K562 (cell line): ENCODE measurements at regions not wholly inside any gene's neighbourhood (a gene's known extent, or its start where the extent isn't known, plus 50 kb on each side); places are given as distances from the start of the nearest gene placed in this dataset.

Source experiments
- ATAC-seq: fragments of 200-7000 bp; cut with Tn5 transposase; 3 replicates; pipeline ENCODE4 v1.9.1; 2020; ENCODE audit warnings: moderate library complexity
- BruUV-seq: library from RNA; stranded (reverse); fragments of 400-500 nt; replicated peaks from 2 replicates; lab custom pipeline; 2021; lab: Mats Ljungman, UMichigan
- CTCF ChIA-PET: fragments of 300-600 bp; formaldehyde crosslinking; extraction: SDS; loops from one replicate; lab custom pipeline; 2021; ENCODE audit warnings: low intra/inter-chr PET ratio; lab: Yijun Ruan, JAX
- POLR2A ChIA-PET: fragments of 300-600, 350-650 bp; sonication (Branson Sonifier 250); formaldehyde crosslinking; extraction: SDS; loops from one replicate; lab custom pipeline; 2021; ENCODE audit warnings: antibody characterized with exemption, inconsistent platforms; lab: Yijun Ruan, JAX
- DNase-seq, 4 experiments: peaks; one replicate each; pipeline versions ENCODE4 v3.0.0 to v3.0.0-alpha.2; 2011 to 2018; ENCODE audit warnings: low spot score in 3 of 4, mixed read lengths in 3 of 4; ENCODE audit errors: extremely low read depth in 1 of 4
- FAIRE-seq: peaks from 2 replicates; lab custom pipeline; 2011; peaks lifted over from hg19 to GRCh38; lab: Jason Lieb, UNC
- H2AFZ ChIP-seq: 2 replicates; pipeline ENCODE4 v1.6.0; 2011; ENCODE audit warnings: low read depth, low read length, control low read depth, inconsistent platforms
- H3K27ac ChIP-seq: fragments of 200-600 bp; 3 replicates; pipeline ENCODE4 v1.8.0; 2011; ENCODE audit warnings: low read depth, mild to moderate bottlenecking, control low read depth, inconsistent platforms, low read length, moderate library complexity, mixed read lengths; ENCODE audit errors: extremely low read depth
- H3K27me3 ChIP-seq, 2 experiments: fragments of 300-600 bp in 1 of 2; 2 replicates in 1 of 2; 3 replicates in 1 of 2; pipeline versions ENCODE4 v1.6.0 to v1.8.0; 2011; ENCODE audit warnings: inconsistent platforms in 2 of 2, low read length in 2 of 2, mild to moderate bottlenecking in 1 of 2, mixed read lengths in 1 of 2, moderate library complexity in 1 of 2; ENCODE audit not compliant: control insufficient read depth in 2 of 2, insufficient read depth in 2 of 2
- H3K36me3 ChIP-seq: fragments of 300-600 bp; 3 replicates; pipeline ENCODE4 v1.8.0; 2011; ENCODE audit warnings: mild to moderate bottlenecking, low read length, inconsistent platforms; ENCODE audit not compliant: control insufficient read depth, insufficient read depth
- H3K4me1 ChIP-seq, 2 experiments: fragments of 200-600 bp in 1 of 2; replicated peaks in 1 of 2; 2 replicates in 1 of 2; 3 replicates in 1 of 2; pipeline versions ENCODE4 v1.5.1 to v1.8.0; 2011; ENCODE audit warnings: inconsistent platforms in 2 of 2, low read length in 2 of 2, mild to moderate bottlenecking in 1 of 2, mixed read lengths in 1 of 2, moderate library complexity in 1 of 2; ENCODE audit not compliant: control insufficient read depth in 2 of 2, insufficient read depth in 2 of 2
- H3K4me2 ChIP-seq: 2 replicates; pipeline ENCODE4 v1.6.1; 2011; ENCODE audit warnings: low read length, control low read depth, inconsistent platforms, mixed read lengths; ENCODE audit not compliant: insufficient read depth
- H3K4me3 ChIP-seq: fragments of 200-600 bp; sonication (generic), shearing (Covaris generic); 2 replicates; pipeline ENCODE4 v1.5.1; 2016; ENCODE audit warnings: control low read depth, inconsistent platforms
- H3K79me2 ChIP-seq: fragments of 200-600 bp; 3 replicates; pipeline ENCODE4 v1.8.0; 2011; ENCODE audit warnings: low read length, inconsistent platforms; ENCODE audit not compliant: control insufficient read depth, insufficient read depth
- H3K9ac ChIP-seq, 2 experiments: 2 replicates each; pipeline versions ENCODE4 v1.6.0 to v1.6.1; 2011; ENCODE audit warnings: low read depth in 2 of 2, low read length in 2 of 2, control low read depth in 1 of 2, inconsistent platforms in 1 of 2, mild to moderate bottlenecking in 1 of 2, mixed read lengths in 1 of 2; ENCODE audit not compliant: insufficient read depth in 1 of 2
- H3K9me1 ChIP-seq: one replicate; pipeline ENCODE4 v1.6.0; 2011; ENCODE audit warnings: inconsistent platforms, mild to moderate bottlenecking, low read length, moderate library complexity; ENCODE audit not compliant: control insufficient read depth, insufficient read depth
- H3K9me3 ChIP-seq: replicated peaks from 2 replicates; pipeline ENCODE4 v1.5.1; 2011; ENCODE audit warnings: low read depth, low read length, inconsistent platforms; ENCODE audit not compliant: control insufficient read depth, insufficient read depth
- H4K20me1 ChIP-seq: replicated peaks from 2 replicates; pipeline ENCODE4 v1.6.1; 2011; ENCODE audit warnings: low read length, inconsistent platforms, mixed read lengths; ENCODE audit not compliant: control insufficient read depth, insufficient read depth
- BCOR ChIP-seq: fragments of 450-650 bp; IDR thresholded peaks from 2 replicates; pipeline ENCODE4 v1.6.1; 2016
- CBFA2T2 ChIP-seq: fragments of 450-650 bp; conservative IDR thresholded peaks from 2 replicates; pipeline ENCODE4 v1.6.1; 2017; ENCODE audit warnings: mild to moderate bottlenecking
- FOSL1 ChIP-seq: fragments of 200-800 bp; sonication (Bioruptor generic); conservative IDR thresholded peaks from 2 replicates; pipeline ENCODE4 v1.6.1; 2016; ENCODE audit warnings: missing genetic modification characterization, missing compliant biosample characterization
- KDM1A ChIP-seq, 2 experiments: fragments of 450-650 bp; IDR thresholded peaks; 2 replicates each; pipeline ENCODE4 v1.6.1; 2016; ENCODE audit warnings: mild to moderate bottlenecking in 2 of 2
- MBD1 ChIP-seq: fragments of 250-450 bp; sonication (Bioruptor Pico); IDR thresholded peaks from 2 replicates; pipeline ENCODE4 v1.8.0; 2022; ENCODE audit warnings: inconsistent platforms
- NR2C2 ChIP-seq, 2 experiments: fragments of 200-800 bp in 1 of 2; sonication (Bioruptor generic) in 1 of 2; sonication (generic) in 1 of 2; formaldehyde crosslinking in 1 of 2; IDR thresholded peaks; 2 replicates each; pipeline versions ENCODE4 v1.6.1 to v1.8.0; 2016 to 2022; ENCODE audit warnings: mild to moderate bottlenecking in 1 of 2, missing compliant biosample characterization in 1 of 2, missing genetic modification characterization in 1 of 2, missing genetic modification reagents in 1 of 2
- SMARCA5 ChIP-seq: fragments of 450-650 bp; IDR thresholded peaks from 2 replicates; pipeline ENCODE4 v1.6.1; 2016
- TCF7L2 ChIP-seq: fragments of 150-350 bp; IDR thresholded peaks from 2 replicates; pipeline ENCODE4 v1.6.1; 2016; ENCODE audit warnings: low read depth, mild to moderate bottlenecking, low read length, moderate library complexity
- TEAD2 ChIP-seq: fragments of 450-650 bp; IDR thresholded peaks from 2 replicates; pipeline ENCODE4 v1.6.1; 2016; ENCODE audit warnings: missing genetic modification characterization, control low read depth, missing compliant biosample characterization
- ZBTB43 ChIP-seq: sonication (generic); formaldehyde crosslinking; IDR thresholded peaks from 2 replicates; pipeline ENCODE4 v1.8.0; 2023; ENCODE audit warnings: mild to moderate bottlenecking, missing genetic modification reagents
- ZNF263 ChIP-seq: sonication (generic); formaldehyde crosslinking; IDR thresholded peaks from 2 replicates; pipeline ENCODE4 v1.8.0; 2022; ENCODE audit warnings: mild to moderate bottlenecking, missing genetic modification reagents, borderline replicate concordance
- ZNF512 ChIP-seq: IDR thresholded peaks from 2 replicates; pipeline ENCODE4 v1.6.1; 2016; ENCODE audit warnings: missing genetic modification characterization, missing compliant biosample characterization
- WGBS: fragments of 100-300 bp; shearing (Covaris generic); methylation state at CpG from one replicate; pipeline ENCODE4 v1.1.6; 2016; ENCODE audit warnings: low coverage, mixed read lengths; ENCODE audit not compliant: insufficient coverage; ENCODE audit errors: missing lambda C conversion rate; 5-methylcytosine and 5-hydroxymethylcytosine counted together
- in situ Hi-C: fragments of 300-500 bp; cut with MboI; formaldehyde crosslinking; loops from 4 replicates; pipeline ENCODE4 v1.15.0; 2018; ENCODE audit warnings: inconsistent platforms, mixed read lengths
- intact Hi-C: fragments of 100-400 bp; cut with micrococcal nuclease; formaldehyde crosslinking; loops from 2 replicates; pipeline ENCODE4 v1.14.2; 2022

- in situ Hi-C loops (no loop called here), intact Hi-C loops (no loop called here)
- H3K9ac ChIP-seq: no peak overlapping the region
- no peaks in the 10 kb centered on the region for H3K27me3 ChIP-seq
- H3K4me2 ChIP-seq: no peak overlapping the region
- H3K9me1 ChIP-seq: no peaks in the 10 kb centered on the region
- ChIA-PET POLR2A (no interaction called here), CTCF (no interaction called here)
- H3K4me3 ChIP-seq: no peak overlapping the region
- no peaks in the 10 kb centered on the region for H3K9me3 ChIP-seq
- BruUV-seq: no TSS peak
- no peak overlapping the region for H3K27ac ChIP-seq
- ATAC-seq: no peak
- no peaks in the 10 kb centered on the region for H3K4me1 ChIP-seq
- no peaks in the 10 kb centered on the region for H3K79me2 ChIP-seq
- FAIRE-seq: no peak
- H2AFZ ChIP-seq: no peak overlapping the region
- no peak for DNase-seq
- no peaks in the 10 kb centered on the region for H4K20me1 ChIP-seq
- H3K36me3 ChIP-seq: no peaks in the 10 kb centered on the region
- no peak for TF ChIP-seq SMARCA5
- TF ChIP-seq ZNF263 (CRISPR knock-in tag): no peak
- TF ChIP-seq TCF7L2: no peak
- TF ChIP-seq CBFA2T2: no peak
- no peak for TF ChIP-seq KDM1A (IDR thresholded peaks at IDR 0.05)
- no peak for TF ChIP-seq ZBTB43 (CRISPR knock-in tag)
These were observed 1756.8 kb upstream of the SEL1L start for GRCh38 chr14:83290447-83290846.

- Histone ChIP-seq H3K27me3 (no peaks in the 10 kb centered on the region), H3K27ac (no peak overlapping the region), H3K9me3 (no peaks in the 10 kb centered on the region), H3K36me3 (no peaks in the 10 kb centered on the region), H3K4me1 (no peaks in the 10 kb centered on the region), H3K9me1 (no peaks in the 10 kb centered on the region), H2AFZ (no peak overlapping the region), H3K9ac (no peak overlapping the region), H3K4me3 (no peak overlapping the region), H3K79me2 (no peaks in the 10 kb centered on the region), H4K20me1 (no peaks in the 10 kb centered on the region), H3K4me2 (no peak overlapping the region)
- ChIA-PET CTCF (no interaction called here), POLR2A (no interaction called here)
- 0% methylated on average over 1 of the region's 1 CpG for WGBS
- in situ Hi-C loops: no loop called here
- no peak for TF ChIP-seq NR2C2 (CRISPR knock-in tag; IDR thresholded peaks at IDR 0.05)
- TF ChIP-seq NR2C2 (tag; IDR thresholded peaks at IDR 0.05): no peak
- no peak for TF ChIP-seq ZNF512
- no peak for TF ChIP-seq FOSL1 (tag)
- TF ChIP-seq MBD1 (CRISPR knock-in tag): no peak
- TF ChIP-seq BCOR: no peak
- TF ChIP-seq TEAD2 (tag): no peak
- DNase-seq: no peak
- ATAC-seq: no peak
- no TSS peak for BruUV-seq
- no peak for FAIRE-seq
- intact Hi-C loops: no loop called here
These were observed 1758.1 kb upstream of the SEL1L start for GRCh38 chr14:83291714-83292113.
